RWPE2 (cell line): ENCODE measurements at regions not wholly inside any gene's neighbourhood (a gene's known extent, or its start where the extent isn't known, plus 50 kb on each side); places are given as distances from the start of the nearest gene placed in this dataset.

Experiments used
- ATAC-seq: fragments of 200-7000 bp; cut with Tn5 transposase; 3 replicates; pipeline ENCODE4 v1.9.1; 2021; ENCODE audit warnings: low read depth
- DNase-seq: peaks from one replicate; pipeline ENCODE4 v3.0.0-alpha.2; 2020; ENCODE audit warnings: low spot score
- H3K27ac ChIP-seq: fragments of 450-650 bp; 2 replicates; pipeline ENCODE4 v1.5.1; 2017; ENCODE audit warnings: mild to moderate bottlenecking; ENCODE audit not compliant: poor library complexity, severe bottlenecking
- H3K27me3 ChIP-seq: fragments of 250-450 bp; sonication (Bioruptor Pico); 2 replicates; pipeline ENCODE4 v1.5.1; 2021; ENCODE audit warnings: mild to moderate bottlenecking, moderate library complexity; ENCODE audit not compliant: insufficient read depth, poor library complexity, severe bottlenecking
- H3K36me3 ChIP-seq: fragments of 250-450 bp; sonication (Bioruptor Pico); 2 replicates; pipeline ENCODE4 v1.5.1; 2020; ENCODE audit warnings: low read depth, mild to moderate bottlenecking, moderate library complexity
- H3K4me1 ChIP-seq: fragments of 250-450 bp; sonication (Bioruptor Pico); 2 replicates; pipeline ENCODE4 v1.5.1; 2021; ENCODE audit warnings: mild to moderate bottlenecking, moderate library complexity; ENCODE audit not compliant: insufficient read depth, poor library complexity, severe bottlenecking
- H3K4me3 ChIP-seq: fragments of 250-450 bp; sonication (Bioruptor Pico); 2 replicates; pipeline ENCODE4 v1.5.1; 2021; ENCODE audit warnings: mild to moderate bottlenecking, moderate library complexity; ENCODE audit not compliant: severe bottlenecking
- H3K9me3 ChIP-seq: fragments of 250-450 bp; sonication (Bioruptor Pico); 2 replicates; pipeline ENCODE4 v1.5.1; 2021; ENCODE audit warnings: mild to moderate bottlenecking, moderate library complexity; ENCODE audit not compliant: severe bottlenecking
- TF ChIP-seq, protein P1 (sequence below): fragments of 450-650 bp; IDR thresholded peaks from one replicate; pipeline ENCODE4 v1.5.1; 2017; ENCODE audit warnings: mild to moderate bottlenecking, moderate library complexity; ENCODE audit not compliant: poor library complexity, severe bottlenecking

- Histone ChIP-seq H3K36me3 (no peaks in the 10 kb centered on the region), H3K27me3 (no peaks in the 10 kb centered on the region), H3K9me3 (no peaks in the 10 kb centered on the region), H3K4me3 (no peak overlapping the region), H3K4me1 (no peaks in the 10 kb centered on the region), H3K27ac (no peak overlapping the region)
- TF ChIP-seq, protein P1, sequence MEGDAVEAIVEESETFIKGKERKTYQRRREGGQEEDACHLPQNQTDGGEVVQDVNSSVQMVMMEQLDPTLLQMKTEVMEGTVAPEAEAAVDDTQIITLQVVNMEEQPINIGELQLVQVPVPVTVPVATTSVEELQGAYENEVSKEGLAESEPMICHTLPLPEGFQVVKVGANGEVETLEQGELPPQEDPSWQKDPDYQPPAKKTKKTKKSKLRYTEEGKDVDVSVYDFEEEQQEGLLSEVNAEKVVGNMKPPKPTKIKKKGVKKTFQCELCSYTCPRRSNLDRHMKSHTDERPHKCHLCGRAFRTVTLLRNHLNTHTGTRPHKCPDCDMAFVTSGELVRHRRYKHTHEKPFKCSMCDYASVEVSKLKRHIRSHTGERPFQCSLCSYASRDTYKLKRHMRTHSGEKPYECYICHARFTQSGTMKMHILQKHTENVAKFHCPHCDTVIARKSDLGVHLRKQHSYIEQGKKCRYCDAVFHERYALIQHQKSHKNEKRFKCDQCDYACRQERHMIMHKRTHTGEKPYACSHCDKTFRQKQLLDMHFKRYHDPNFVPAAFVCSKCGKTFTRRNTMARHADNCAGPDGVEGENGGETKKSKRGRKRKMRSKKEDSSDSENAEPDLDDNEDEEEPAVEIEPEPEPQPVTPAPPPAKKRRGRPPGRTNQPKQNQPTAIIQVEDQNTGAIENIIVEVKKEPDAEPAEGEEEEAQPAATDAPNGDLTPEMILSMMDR, result no peak
- no peak for ATAC-seq
- no peak for DNase-seq
These were observed 88.3 kb downstream of the RPE65 start for GRCh38 chr1:68361346-68361910.

GRCh38 chr1:68359045-68359444 is 90.7 kb downstream of the RPE65 start:
- DNase-seq (no peak), ATAC-seq (no peak)
- H3K27me3 ChIP-seq, result no peaks in the 10 kb centered on the region
- no peaks in the 10 kb centered on the region for H3K9me3 ChIP-seq
- no peak overlapping the region for H3K27ac ChIP-seq
- H3K4me1 ChIP-seq, result no peaks in the 10 kb centered on the region
- H3K4me3 ChIP-seq, result no peak overlapping the region
- TF ChIP-seq, protein P1, result no peak
- H3K36me3 ChIP-seq, result no peaks in the 10 kb centered on the region

- ATAC-seq (no peak), DNase-seq (no peak)
- Histone ChIP-seq H3K36me3 (no peaks in the 10 kb centered on the region), H3K27ac (no peak overlapping the region), H3K9me3 (no peaks in the 10 kb centered on the region), H3K4me3 (no peak overlapping the region), H3K27me3 (no peaks in the 10 kb centered on the region), H3K4me1 (no peaks in the 10 kb centered on the region)
- TF ChIP-seq, protein P1, result no peak
These were observed 91.3 kb downstream of the RPE65 start for GRCh38 chr1:68358439-68358838.

GRCh38 chr1:68355614-68356013 is 94.1 kb downstream of the RPE65 start:
- TF ChIP-seq, protein P1, result no peak
- H3K36me3 ChIP-seq, result no peaks in the 10 kb centered on the region
- no peak overlapping the region for H3K4me3 ChIP-seq
- ATAC-seq (no peak), DNase-seq (no peak)
- H3K4me1 ChIP-seq, result no peaks in the 10 kb centered on the region
- H3K27ac ChIP-seq, result no peak overlapping the region
- no peaks in the 10 kb centered on the region for H3K27me3 ChIP-seq
- H3K9me3 ChIP-seq, result no peaks in the 10 kb centered on the region

DNA sequence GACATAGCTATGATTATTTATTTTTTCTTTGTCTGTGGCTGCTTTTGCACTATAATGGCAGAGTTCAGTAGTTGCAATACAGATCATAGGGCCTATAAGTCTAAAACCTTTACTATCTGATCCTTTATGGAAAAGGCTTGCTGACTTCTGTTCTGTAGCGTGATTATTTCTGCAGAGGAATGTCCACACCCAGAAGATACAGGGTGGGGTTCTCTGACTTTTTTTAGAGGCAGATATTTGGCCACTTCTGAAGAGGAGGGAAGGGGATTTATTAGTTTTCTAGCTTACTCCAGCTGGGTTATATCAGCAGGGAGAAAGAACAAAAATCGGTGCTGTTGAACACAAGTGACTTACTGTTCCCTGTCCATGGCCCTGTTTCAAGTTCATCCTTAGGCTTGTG is 97.6 kb downstream of the RPE65 start:
- Histone ChIP-seq H3K4me1 (no peaks in the 10 kb centered on the region), H3K36me3 (no peaks in the 10 kb centered on the region), H3K9me3 (no peaks in the 10 kb centered on the region), H3K4me3 (no peak overlapping the region), H3K27me3 (no peaks in the 10 kb centered on the region), H3K27ac (no peak overlapping the region)
- no peak for DNase-seq
- TF ChIP-seq, protein P1, result no peak
- no peak for ATAC-seq
